Kidney epithelial cell (primary cell): ENCODE measurements at regions not wholly inside any gene's neighbourhood (a gene's known extent, or its start where the extent isn't known, plus 50 kb on each side); places are given as distances from the start of the nearest gene placed in this dataset.

Source experiments
- DNase-seq: peaks from one replicate; pipeline ENCODE4 v3.0.0-alpha.2; 2010; ENCODE audit warnings: low read depth
- H3K27me3 ChIP-seq: 2 replicates; pipeline ENCODE4 v1.6.0; 2011; ENCODE audit warnings: low read length; ENCODE audit not compliant: control insufficient read depth, insufficient read depth
- H3K36me3 ChIP-seq: 2 replicates; pipeline ENCODE4 v1.5.1; 2011; ENCODE audit warnings: low read length; ENCODE audit not compliant: control insufficient read depth, insufficient read depth
- H3K4me3 ChIP-seq: 2 replicates; pipeline ENCODE4 v1.5.1; 2011; ENCODE audit warnings: low read depth, mild to moderate bottlenecking, control low read depth, low read length
- CTCF ChIP-seq: IDR thresholded peaks from 2 replicates; pipeline ENCODE4 v1.5.1; 2011; ENCODE audit warnings: mild to moderate bottlenecking, moderate library complexity, low read length, control low read depth, inconsistent platforms; ENCODE audit not compliant: insufficient read depth, poor library complexity, severe bottlenecking

GRCh38 chr16:6206080-6206479, 1108.5 kb upstream of the EEF2KMT start:
- no peak for DNase-seq

GRCh38 chr16:6204945-6205344, 1107.3 kb upstream of the EEF2KMT start:
- Histone ChIP-seq H3K4me3 (no peak overlapping the region), H3K27me3 (no peaks in the 10 kb centered on the region), H3K36me3 (no peaks in the 10 kb centered on the region)
- TF ChIP-seq CTCF = no peak
- no peak for DNase-seq

More at GRCh38 chr16:6206080-6206479, 1108.5 kb upstream of the EEF2KMT start:
- Histone ChIP-seq H3K27me3 (no peaks in the 10 kb centered on the region), H3K36me3 (no peaks in the 10 kb centered on the region), H3K4me3 (no peak overlapping the region)
- TF ChIP-seq CTCF = no peak

GRCh38 chr16:6200861-6201260, 1103.3 kb upstream of the EEF2KMT start:
- DNase-seq = no peak
- no peaks in the 10 kb centered on the region for H3K36me3 ChIP-seq
- H3K4me3 ChIP-seq = no peak overlapping the region
- TF ChIP-seq CTCF = no peak
- H3K27me3 ChIP-seq = no peaks in the 10 kb centered on the region

GRCh38 chr16:6200271-6200670, 1102.7 kb upstream of the EEF2KMT start:
- TF ChIP-seq CTCF = no peak
- Histone ChIP-seq H3K4me3 (no peak overlapping the region), H3K36me3 (no peaks in the 10 kb centered on the region), H3K27me3 (no peaks in the 10 kb centered on the region)
- DNase-seq = no peak

- no peak for TF ChIP-seq CTCF
- no peaks in the 10 kb centered on the region for H3K36me3 ChIP-seq
Measured at GRCh38 chr16:6195966-6196365, 1098.4 kb upstream of the EEF2KMT start.

GRCh38 chr16:6193718-6194117, 1096.1 kb upstream of the EEF2KMT start:
- Histone ChIP-seq H3K27me3 (no peaks in the 10 kb centered on the region), H3K4me3 (no peak overlapping the region), H3K36me3 (no peaks in the 10 kb centered on the region)
- DNase-seq = peak; percentile 2
- TF ChIP-seq CTCF = no peak

More at GRCh38 chr16:6195966-6196365, 1098.4 kb upstream of the EEF2KMT start:
- Histone ChIP-seq H3K27me3 (no peaks in the 10 kb centered on the region), H3K4me3 (no peak overlapping the region)
- DNase-seq = no peak
